Erythroblast (primary cell): ENCODE measurements at regions not wholly inside any gene's neighbourhood (a gene's known extent, or its start where the extent isn't known, plus 50 kb on each side); places are given as distances from the start of the nearest gene placed in this dataset.

Experiments
- GATA1 ChIP-seq: IDR thresholded peaks from 2 replicates; pipeline ENCODE4 v1.6.1; 2011; ENCODE audit warnings: low read depth, mild to moderate bottlenecking, control low read depth, low read length, moderate library complexity
- POLR2A ChIP-seq: IDR thresholded peaks from 2 replicates; pipeline ENCODE4 v1.6.1; 2011; ENCODE audit warnings: mild to moderate bottlenecking, low read length

DNA sequence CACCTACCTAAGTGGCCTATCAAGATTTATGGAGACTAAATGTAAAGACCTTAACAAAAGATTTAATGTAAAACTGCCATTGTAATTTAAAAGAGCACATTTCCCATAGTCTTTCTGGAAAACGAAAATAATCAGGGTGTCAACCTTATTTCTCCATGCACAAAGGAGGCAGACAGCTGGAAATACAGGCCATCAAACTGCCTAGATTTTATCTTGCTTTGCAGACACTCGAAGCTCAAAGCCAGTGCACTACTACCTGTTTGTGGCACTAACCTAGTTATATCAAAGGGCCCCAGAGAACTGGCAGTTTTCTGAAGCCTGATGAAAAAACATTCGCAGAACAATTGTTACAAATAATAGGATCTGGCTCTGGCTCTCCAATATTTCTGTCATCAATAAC lies 863.9 kb downstream of the STPG2 start:
- no peak for TF ChIP-seq POLR2A
- TF ChIP-seq GATA1, result no peak
